ENCODE measurements at regions not wholly inside any gene's neighbourhood (a gene's known extent, or its start where the extent isn't known, plus 50 kb on each side); places are given as distances from the start of the nearest gene placed in this dataset.

GRCh38 chr4:177242651-177243286, 66.9 kb upstream of the NEIL3 start:
- no peaks in the 10 kb centered on the region for H3K27me3 ChIP-seq (ENCODE audit: control insufficient read depth, insufficient read depth, low read length)
- intact Hi-C loops (cut with DNase I), result no loop called here
- no peak overlapping the region for H3K9ac ChIP-seq (ENCODE audit: low read length in 3 of 3)
- no peaks in the 10 kb centered on the region for H3K4me1 ChIP-seq (ENCODE audit: control insufficient read depth in 2 of 3, insufficient read depth in 2 of 3, low read depth in 1 of 3, low read length in 3 of 3)
- H3K36me3 ChIP-seq (ENCODE audit: control insufficient read depth in 2 of 3, insufficient read depth in 3 of 3, low read length in 3 of 3), result no peaks in the 10 kb centered on the region
- H3K4me3 ChIP-seq (ENCODE audit: low read length in 3 of 3), result no peak overlapping the region
- no peaks in the 10 kb centered on the region for H3K9me3 ChIP-seq (ENCODE audit: control insufficient read depth in 2 of 3, insufficient read depth in 1 of 3, low read length in 3 of 3)
- FAIRE-seq (no peak), DNase-seq (no peak)
- no peak for TF ChIP-seq CTCF (IDR thresholded peaks at IDR 0.05; ENCODE audit: borderline replicate concordance, extremely low read depth, insufficient read depth)
- no peak overlapping the region for H3K27ac ChIP-seq (ENCODE audit: low read depth in 2 of 2, low read length in 2 of 2)

GRCh38 chr4:177246641-177247584, 62.8 kb upstream of the NEIL3 start:
- Histone ChIP-seq H3K27ac (ENCODE audit: low read depth in 2 of 2, low read length in 2 of 2) (no peak overlapping the region), H3K4me1 (ENCODE audit: control insufficient read depth in 2 of 3, insufficient read depth in 2 of 3, low read depth in 1 of 3, low read length in 3 of 3) (no peaks in the 10 kb centered on the region), H3K9ac (ENCODE audit: low read length in 3 of 3) (no peak overlapping the region), H3K9me3 (ENCODE audit: control insufficient read depth in 2 of 3, insufficient read depth in 1 of 3, low read length in 3 of 3) (no peaks in the 10 kb centered on the region), H3K4me3 (ENCODE audit: low read length in 3 of 3) (no peak overlapping the region), H3K27me3 (ENCODE audit: control insufficient read depth, insufficient read depth, low read length) (no peaks in the 10 kb centered on the region), H3K36me3 (ENCODE audit: control insufficient read depth in 2 of 3, insufficient read depth in 3 of 3, low read length in 3 of 3) (no peaks in the 10 kb centered on the region)
- DNase-seq, result no peak
- intact Hi-C loops (cut with DNase I), result no loop called here
- no peak for FAIRE-seq
- TF ChIP-seq CTCF (IDR thresholded peaks at IDR 0.05; ENCODE audit: borderline replicate concordance, extremely low read depth, insufficient read depth), result no peak

GRCh38 chr4:177250056-177250696, 59.5 kb upstream of the NEIL3 start:
- DNase-seq, result peak; percentile 78 to 85 (median 81)
- Histone ChIP-seq H3K4me3 (ENCODE audit: low read length in 3 of 3) (no peak overlapping the region), H3K9me3 (ENCODE audit: control insufficient read depth in 2 of 3, insufficient read depth in 1 of 3, low read length in 3 of 3) (no peaks in the 10 kb centered on the region), H3K4me1 (ENCODE audit: control insufficient read depth in 2 of 3, insufficient read depth in 2 of 3, low read depth in 1 of 3, low read length in 3 of 3) (no peaks in the 10 kb centered on the region), H3K36me3 (ENCODE audit: control insufficient read depth in 2 of 3, insufficient read depth in 3 of 3, low read length in 3 of 3) (no peaks in the 10 kb centered on the region), H3K27ac (ENCODE audit: low read depth in 2 of 2, low read length in 2 of 2) (no peak overlapping the region), H3K27me3 (ENCODE audit: control insufficient read depth, insufficient read depth, low read length) (no peaks in the 10 kb centered on the region), H3K9ac (ENCODE audit: low read length in 3 of 3) (peak overlapping the region in 1 of 3 donors; percentile 14)
- TF ChIP-seq CTCF (IDR thresholded peaks at IDR 0.05; ENCODE audit: borderline replicate concordance, extremely low read depth, insufficient read depth), result peak; percentile 82
- peak; percentile 21 for FAIRE-seq
- intact Hi-C loops (cut with DNase I), result loop anchor here (10.0 kb wide), 1 partner anchor 95 kb away; no protein-coding TSS in a partner anchor
